ENCODE measurements at regions not wholly inside any gene's neighbourhood (a gene's known extent, or its start where the extent isn't known, plus 50 kb on each side); places are given as distances from the start of the nearest gene placed in this dataset.
"Not testable (repeated sequence)": the region's sequence is repeated elsewhere in the genome, so short reads cannot be mapped to it uniquely, and the experiment has no call there.

DNA sequence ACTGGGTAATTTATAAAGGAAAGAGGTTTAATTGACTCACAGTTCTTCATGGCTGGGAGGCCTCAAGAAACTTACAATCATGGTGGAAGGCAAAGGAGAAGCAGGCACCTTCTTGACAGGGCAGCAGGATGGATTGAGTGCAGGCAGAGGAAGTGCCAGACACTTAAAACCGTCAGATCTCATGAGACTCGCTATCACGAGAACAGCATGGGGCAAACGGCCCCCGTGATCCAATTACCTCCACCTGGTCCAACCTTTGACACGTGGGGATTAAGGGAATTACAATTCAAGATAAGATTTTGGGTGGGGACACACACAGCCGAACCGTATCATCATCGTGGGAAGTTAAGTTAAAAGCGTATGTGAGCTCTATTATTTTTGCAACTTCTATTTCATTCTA, 71.4 kb upstream of the SYN3 start:
- Histone ChIP-seq H3K36me3 (ENCODE audit: control insufficient read depth, insufficient read depth, low read length) (no peaks in the 10 kb centered on the region), H3K4me3 (ENCODE audit: low read depth, low read length) (no peak overlapping the region), H3K27me3 (ENCODE audit: control insufficient read depth, insufficient read depth, low read length) (no peaks in the 10 kb centered on the region)
- no peak for DNase-seq (ENCODE audit: low read depth)
- TF ChIP-seq, protein P1, sequence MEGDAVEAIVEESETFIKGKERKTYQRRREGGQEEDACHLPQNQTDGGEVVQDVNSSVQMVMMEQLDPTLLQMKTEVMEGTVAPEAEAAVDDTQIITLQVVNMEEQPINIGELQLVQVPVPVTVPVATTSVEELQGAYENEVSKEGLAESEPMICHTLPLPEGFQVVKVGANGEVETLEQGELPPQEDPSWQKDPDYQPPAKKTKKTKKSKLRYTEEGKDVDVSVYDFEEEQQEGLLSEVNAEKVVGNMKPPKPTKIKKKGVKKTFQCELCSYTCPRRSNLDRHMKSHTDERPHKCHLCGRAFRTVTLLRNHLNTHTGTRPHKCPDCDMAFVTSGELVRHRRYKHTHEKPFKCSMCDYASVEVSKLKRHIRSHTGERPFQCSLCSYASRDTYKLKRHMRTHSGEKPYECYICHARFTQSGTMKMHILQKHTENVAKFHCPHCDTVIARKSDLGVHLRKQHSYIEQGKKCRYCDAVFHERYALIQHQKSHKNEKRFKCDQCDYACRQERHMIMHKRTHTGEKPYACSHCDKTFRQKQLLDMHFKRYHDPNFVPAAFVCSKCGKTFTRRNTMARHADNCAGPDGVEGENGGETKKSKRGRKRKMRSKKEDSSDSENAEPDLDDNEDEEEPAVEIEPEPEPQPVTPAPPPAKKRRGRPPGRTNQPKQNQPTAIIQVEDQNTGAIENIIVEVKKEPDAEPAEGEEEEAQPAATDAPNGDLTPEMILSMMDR (IDR thresholded peaks at IDR 0.05; ENCODE audit: insufficient read depth, low read length, poor library complexity, severe bottlenecking) = no peak

DNA sequence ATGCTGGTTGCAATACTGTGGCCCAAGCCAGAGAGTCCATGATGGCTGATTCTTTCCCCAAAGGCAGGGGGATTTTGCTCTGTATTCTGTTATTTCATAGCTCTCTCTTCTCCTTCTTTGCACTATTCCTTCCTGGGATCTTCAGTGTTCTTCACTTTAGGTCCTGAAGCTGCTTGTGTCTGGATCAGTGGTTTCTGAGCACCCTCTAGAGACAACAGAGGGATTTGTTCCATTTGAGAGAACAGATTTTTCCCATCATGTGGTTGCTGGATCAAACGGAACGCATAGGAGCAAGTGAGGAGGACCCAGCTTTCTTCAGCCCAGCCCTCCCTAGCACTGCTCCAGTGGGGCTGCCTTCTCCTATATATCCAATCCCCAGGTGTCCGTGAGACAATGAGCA, 68.7 kb upstream of the SYN3 start:
- Histone ChIP-seq H3K27me3 (ENCODE audit: control insufficient read depth, insufficient read depth, low read length) (no peaks in the 10 kb centered on the region), H3K36me3 (ENCODE audit: control insufficient read depth, insufficient read depth, low read length) (no peaks in the 10 kb centered on the region), H3K4me3 (ENCODE audit: low read depth, low read length) (no peak overlapping the region)
- DNase-seq (ENCODE audit: low read depth) = no peak
- TF ChIP-seq, protein P1 (IDR thresholded peaks at IDR 0.05; ENCODE audit: insufficient read depth, low read length, poor library complexity, severe bottlenecking) = peak; percentile 27

DNA sequence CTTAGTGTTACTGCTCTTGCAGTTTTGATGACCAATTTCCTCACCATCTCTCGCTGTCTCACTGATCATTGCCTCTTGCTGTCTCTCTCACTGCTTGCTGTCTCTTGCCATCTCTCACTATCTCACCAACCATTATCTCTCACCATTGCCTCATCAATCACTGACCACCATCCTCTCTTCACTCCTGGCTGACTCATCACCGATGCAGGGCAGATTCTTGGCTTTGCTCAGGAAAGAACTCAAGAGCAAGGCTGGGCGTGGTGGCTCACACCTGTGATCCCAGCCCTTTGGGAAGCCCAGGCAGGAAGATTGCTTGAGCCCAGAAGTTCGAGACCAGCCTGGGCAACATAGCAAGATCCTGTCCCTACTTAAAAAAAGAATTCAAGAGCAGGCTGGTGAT, 66.3 kb upstream of the SYN3 start:
- TF ChIP-seq, protein P1 (IDR thresholded peaks at IDR 0.05; ENCODE audit: insufficient read depth, low read length, poor library complexity, severe bottlenecking) = no peak
- Histone ChIP-seq H3K4me3 (ENCODE audit: low read depth, low read length) (no peak overlapping the region), H3K36me3 (ENCODE audit: control insufficient read depth, insufficient read depth, low read length) (no peaks in the 10 kb centered on the region), H3K27me3 (ENCODE audit: control insufficient read depth, insufficient read depth, low read length) (no peaks in the 10 kb centered on the region)
- DNase-seq (ENCODE audit: low read depth) = no peak

DNA sequence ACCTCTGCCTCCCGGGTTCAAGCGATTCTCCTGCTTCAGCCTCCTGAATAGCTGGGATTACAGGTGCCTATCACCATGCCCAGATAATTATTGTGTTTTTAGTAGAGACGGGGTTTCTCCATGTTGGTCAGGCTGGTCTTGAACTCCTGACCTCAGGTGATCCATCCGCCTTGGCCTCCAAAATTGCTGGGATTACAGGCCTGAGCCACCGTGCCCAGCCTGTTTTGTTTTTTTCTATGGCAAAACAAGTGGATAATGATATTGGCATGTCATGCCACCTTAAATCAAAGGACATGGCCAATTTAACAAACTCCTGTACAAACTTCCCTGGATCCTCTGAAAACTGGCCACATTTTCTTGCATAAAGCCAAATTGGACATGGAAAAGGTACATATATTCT, 64.3 kb upstream of the SYN3 start:
- not testable (repeated sequence) for H3K36me3 ChIP-seq (ENCODE audit: control insufficient read depth, insufficient read depth, low read length); H3K27me3 ChIP-seq (ENCODE audit: control insufficient read depth, insufficient read depth, low read length); H3K4me3 ChIP-seq (ENCODE audit: low read depth, low read length); DNase-seq (ENCODE audit: low read depth)

GRCh38 chr22:33119044-33119443, 60.9 kb upstream of the SYN3 start:
- no peaks in the 10 kb centered on the region for H3K27me3 ChIP-seq (ENCODE audit: control insufficient read depth, insufficient read depth, low read length)
- no peaks in the 10 kb centered on the region for H3K36me3 ChIP-seq (ENCODE audit: control insufficient read depth, insufficient read depth, low read length)
- TF ChIP-seq, protein P1 (IDR thresholded peaks at IDR 0.05; ENCODE audit: insufficient read depth, low read length, poor library complexity, severe bottlenecking) = no peak
- H3K4me3 ChIP-seq (ENCODE audit: low read depth, low read length) = no peak overlapping the region
- DNase-seq (ENCODE audit: low read depth) = no peak

GRCh38 chr22:33117821-33118220, 59.6 kb upstream of the SYN3 start:
- DNase-seq (ENCODE audit: low read depth) = no peak
- no peaks in the 10 kb centered on the region for H3K36me3 ChIP-seq (ENCODE audit: control insufficient read depth, insufficient read depth, low read length)
- H3K27me3 ChIP-seq (ENCODE audit: control insufficient read depth, insufficient read depth, low read length) = no peaks in the 10 kb centered on the region
- no peak overlapping the region for H3K4me3 ChIP-seq (ENCODE audit: low read depth, low read length)
- TF ChIP-seq, protein P1 (IDR thresholded peaks at IDR 0.05; ENCODE audit: insufficient read depth, low read length, poor library complexity, severe bottlenecking) = no peak

Measured in kidney epithelial cell (primary cell).